CD4-positive, alpha-beta T cell treated with Interleukin-10 for 1 hour (primary cell): ENCODE measurements at regions not wholly inside any gene's neighbourhood (a gene's known extent, or its start where the extent isn't known, plus 50 kb on each side); places are given as distances from the start of the nearest gene placed in this dataset.
A peak's percentile ranks its signal among the peaks of the same experiment; 100 is the strongest.
"Not testable (repeated sequence)": the region's sequence is repeated elsewhere in the genome, so short reads cannot be mapped to it uniquely, and the experiment has no call there.

Experiments
- DNase-seq: peaks from one replicate; pipeline ENCODE4 v3.0.0-alpha.2; 2020

- no peak for DNase-seq
These were observed 51.2 kb upstream of the SEC16B start for GRCh38 chr1:178020968-178021640.

GRCh38 chr1:178021950-178022349 is 52.1 kb upstream of the SEC16B start:
- no peak for DNase-seq

DNA sequence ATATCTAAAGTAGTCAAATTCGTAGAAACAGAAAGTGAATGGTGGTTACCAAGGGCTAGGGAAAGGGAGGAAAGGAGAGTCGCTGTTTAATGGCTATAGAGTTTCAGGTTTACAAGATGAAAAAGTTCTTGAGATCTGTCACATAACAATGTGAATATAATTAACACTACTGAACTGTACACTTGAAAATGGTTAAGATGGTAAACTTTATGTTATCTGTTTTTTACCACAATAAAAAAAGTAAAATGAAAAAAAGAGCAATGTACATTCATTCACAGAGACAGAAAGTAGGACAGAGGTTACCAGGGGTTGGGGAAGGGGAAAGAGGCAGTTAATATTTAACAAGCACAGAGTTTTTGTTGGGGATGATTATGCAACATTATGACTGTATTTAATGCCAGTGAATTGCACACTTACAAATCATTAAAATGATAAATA is 53.3 kb upstream of the SEC16B start:
- no peak for DNase-seq

DNA sequence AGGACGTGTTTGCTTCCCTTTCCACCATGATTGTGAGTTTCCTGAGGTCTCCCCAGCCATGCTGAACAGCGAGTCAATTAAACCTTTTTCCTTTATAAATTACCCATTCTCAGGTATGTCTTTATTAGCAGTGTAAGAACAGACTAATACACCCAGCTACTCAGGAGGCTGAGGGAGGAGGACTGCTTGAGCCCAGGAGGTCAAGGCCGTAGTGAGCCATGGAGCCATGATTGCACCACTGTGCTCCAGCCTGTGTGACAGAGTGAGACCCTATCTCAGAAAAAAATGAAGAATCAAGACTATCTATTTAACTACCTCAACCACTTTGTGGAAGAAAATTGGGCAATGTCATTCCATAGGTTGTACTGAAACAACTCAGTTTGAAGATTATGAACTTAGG is 54.6 kb upstream of the SEC16B start:
- DNase-seq: no peak

- no peak for DNase-seq
These were observed 55.9 kb upstream of the SEC16B start for GRCh38 chr1:178025613-178026356.

DNA sequence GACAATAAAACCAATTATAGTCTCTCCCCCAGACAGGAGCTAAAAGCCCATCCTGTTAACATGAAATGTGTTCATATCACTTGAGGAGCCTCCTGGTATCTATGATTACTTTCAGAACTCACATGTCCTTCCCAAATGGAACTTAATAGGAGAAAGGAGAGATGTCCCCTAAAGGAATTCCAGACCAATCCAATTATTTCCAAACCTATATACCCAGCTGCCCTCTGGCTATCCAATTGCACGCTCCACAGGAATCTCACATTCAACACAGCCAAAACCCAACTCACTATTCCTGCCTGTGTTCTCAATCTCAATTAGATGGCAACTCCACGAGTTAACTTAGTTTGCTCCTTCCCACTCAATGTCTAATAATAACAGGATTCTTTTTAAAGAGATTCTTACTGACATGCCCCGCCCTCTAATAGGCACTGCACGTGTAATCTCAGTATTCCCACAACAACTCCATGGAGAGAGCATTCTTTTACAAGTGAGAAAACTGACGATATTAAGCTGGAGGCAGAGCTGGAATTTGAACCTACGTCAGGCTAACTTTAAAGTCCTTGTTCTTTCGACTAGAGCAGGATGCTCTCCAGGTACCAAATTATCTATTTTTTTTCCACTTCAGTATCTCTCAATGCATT is 59.1 kb upstream of the SEC16B start:
- DNase-seq: no peak

GRCh38 chr1:178030467-178030866 is 60.6 kb upstream of the SEC16B start:
- DNase-seq: no peak

DNA sequence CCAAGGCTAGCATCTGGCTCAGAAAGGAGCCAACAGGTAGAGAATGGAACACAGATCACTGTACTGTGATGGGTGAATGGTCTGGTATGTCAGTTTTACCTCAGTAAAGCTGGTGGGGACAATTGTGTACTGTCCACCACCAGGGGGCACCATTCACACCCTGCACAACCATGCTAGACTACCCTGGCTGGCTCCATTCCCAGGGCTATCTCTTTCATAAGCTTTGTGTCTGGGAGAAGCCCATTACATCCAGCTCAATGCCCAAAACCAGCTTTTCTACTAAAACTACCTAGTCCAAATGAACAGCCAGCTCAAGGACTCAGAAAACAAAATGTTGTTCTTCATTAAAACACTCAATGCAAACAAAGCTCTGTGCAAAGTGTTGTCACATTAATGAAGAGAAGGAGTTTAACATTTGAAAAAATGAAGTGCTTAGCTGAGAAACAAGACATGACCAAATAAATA is 62.0 kb upstream of the RASAL2 start:
- peak; percentile 6 for DNase-seq

GRCh38 chr1:178033019-178033418 is 60.9 kb upstream of the RASAL2 start:
- DNase-seq: no peak

DNA sequence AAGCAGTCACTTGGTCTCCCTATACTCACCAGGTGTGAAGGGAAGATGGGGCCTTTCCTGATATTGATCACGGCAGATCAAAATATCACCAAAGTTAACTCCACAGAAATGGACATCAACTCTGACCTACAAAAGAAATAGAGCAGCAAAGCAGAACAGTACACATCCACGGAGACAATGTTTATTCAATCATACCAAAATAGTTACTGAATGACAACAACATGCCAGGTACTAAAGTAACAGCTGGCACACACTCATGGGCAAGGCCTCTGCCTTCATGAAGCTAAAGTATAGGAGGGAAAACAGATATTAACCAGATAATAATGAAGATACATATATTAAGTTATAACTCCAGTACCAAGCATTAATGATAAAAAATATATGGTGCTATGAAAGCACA is 59.2 kb upstream of the RASAL2 start:
- no peak for DNase-seq

DNA sequence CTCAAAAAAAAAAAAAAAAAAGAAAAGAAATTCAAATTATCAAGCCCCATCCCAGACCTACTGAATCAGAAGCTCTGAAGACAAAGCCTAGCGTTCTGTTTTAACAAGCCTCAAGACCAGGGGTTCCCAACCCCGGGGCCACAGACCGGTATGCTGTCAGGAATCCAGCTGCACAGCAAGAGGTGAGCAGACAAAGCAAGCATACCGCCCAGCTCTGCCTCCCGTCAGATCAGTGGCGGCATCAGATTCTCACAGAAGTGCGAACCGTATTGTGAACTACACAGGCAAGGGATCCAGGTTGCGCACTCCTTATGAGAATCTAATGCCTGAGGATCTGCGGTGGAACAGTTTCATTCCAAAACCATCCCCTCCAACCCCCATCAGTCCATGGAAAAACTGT is 57.8 kb upstream of the RASAL2 start:
- no peak for DNase-seq

- DNase-seq: no peak
These were observed 56.2 kb upstream of the RASAL2 start for GRCh38 chr1:178037510-178038253.

DNA sequence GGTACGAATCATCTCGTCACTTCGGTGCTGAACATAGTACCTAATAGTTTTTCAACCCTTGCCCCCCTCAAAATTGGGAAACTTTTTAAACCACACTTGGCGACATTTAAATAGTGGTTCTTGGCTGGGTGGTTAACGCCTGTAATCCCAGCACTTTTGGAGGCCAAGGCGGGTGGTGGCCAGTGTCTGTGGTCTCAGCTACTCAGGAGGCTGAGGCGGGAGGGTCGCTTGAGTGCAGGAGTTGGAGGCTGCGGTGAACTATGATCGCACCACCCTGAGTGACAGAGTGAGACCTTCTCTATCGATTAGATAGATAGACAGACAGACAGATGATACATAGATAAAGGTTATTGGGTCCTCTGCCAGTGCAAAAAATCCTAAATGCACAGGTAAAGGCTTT is 55.5 kb upstream of the RASAL2 start:
- no peak for DNase-seq

GRCh38 chr1:178039891-178040290 is 54.0 kb upstream of the RASAL2 start:
- no peak for DNase-seq

DNA sequence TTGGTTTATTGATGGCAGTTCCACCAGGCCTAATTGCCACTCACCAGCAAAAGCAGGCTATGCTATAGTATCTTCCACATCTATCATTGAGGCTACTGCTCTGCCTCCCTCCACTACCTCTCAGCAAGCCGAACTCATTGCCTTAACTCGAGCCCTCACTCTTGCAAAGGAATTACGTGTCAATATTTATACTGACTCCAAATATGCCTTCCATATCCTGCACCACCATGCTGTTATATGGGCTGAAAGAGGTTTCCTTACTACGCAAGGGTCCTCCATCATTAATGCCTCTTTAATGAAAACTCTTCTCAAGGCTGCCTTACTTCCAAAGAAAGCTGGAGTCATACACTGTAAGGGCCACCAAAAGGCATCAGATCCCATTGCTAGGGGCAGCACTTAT is 50.0 kb upstream of the RASAL2 start:
- DNase-seq: not testable (repeated sequence)
